GM12878 (cell line): ENCODE measurements at regions not wholly inside any gene's neighbourhood (a gene's known extent, or its start where the extent isn't known, plus 50 kb on each side); places are given as distances from the start of the nearest gene placed in this dataset.

Experiments
- ATAC-seq: fragments of 200-7000 bp; cut with Tn5 transposase; 3 replicates; pipeline ENCODE4 v1.9.1; 2020; ENCODE audit warnings: mild to moderate bottlenecking, moderate library complexity
- BruUV-seq: library from RNA; stranded (reverse); fragments of 400-500 nt; replicated peaks from 2 replicates; lab custom pipeline; 2021; lab: Mats Ljungman, UMichigan
- CTCF ChIA-PET: fragments of 300-600 bp; sonication (Branson Sonifier 250); formaldehyde crosslinking; extraction: SDS; loops from one replicate; lab custom pipeline; 2021; ENCODE audit warnings: inconsistent platforms; lab: Yijun Ruan, JAX
- POLR2A ChIA-PET: fragments of 350-600 bp; formaldehyde crosslinking; extraction: SDS; loops from one replicate; lab custom pipeline; 2021; ENCODE audit warnings: inconsistent platforms; lab: Charles Lee
- RAD21 ChIA-PET: fragments of 300-600 bp; sonication (Branson Sonifier 250); formaldehyde crosslinking; loops from one replicate; lab custom pipeline; 2023; ENCODE audit warnings: antibody characterized with exemption; ENCODE audit not compliant: unreplicated experiment; lab: Charles Lee
- SMC1A ChIA-PET: fragments of 300-600 bp; sonication (Branson Sonifier 250); formaldehyde crosslinking; loops from one replicate; lab custom pipeline; 2023; ENCODE audit not compliant: unreplicated experiment, uncharacterized antibody; lab: Charles Lee
- DNase-seq: peaks from one replicate; pipeline ENCODE4 v3.0.0-alpha.2; 2011; ENCODE audit warnings: low read depth, low spot score
- FAIRE-seq: peaks from 3 replicates; lab custom pipeline; 2011; peaks lifted over from hg19 to GRCh38; lab: Jason Lieb, UNC
- H2AFZ ChIP-seq: 2 replicates; pipeline ENCODE4 v1.6.0; 2011; ENCODE audit warnings: low read depth, low read length, control low read depth; ENCODE audit not compliant: control insufficient read depth
- H3K27ac ChIP-seq: 2 replicates; pipeline ENCODE4 v1.5.1; 2011; ENCODE audit warnings: control low read depth; ENCODE audit not compliant: control insufficient read depth, insufficient read depth
- H3K27me3 ChIP-seq, 2 experiments: replicated peaks in 1 of 2; 2 replicates each; pipeline versions ENCODE4 v1.6.0 to v1.6.1; 2011; ENCODE audit warnings: low read length in 1 of 2; ENCODE audit not compliant: control insufficient read depth in 2 of 2, insufficient read depth in 2 of 2
- H3K36me3 ChIP-seq, 2 experiments: 2 replicates each; pipeline ENCODE4 v1.5.1; 2011; ENCODE audit warnings: low read length in 1 of 2; ENCODE audit not compliant: control insufficient read depth in 2 of 2, insufficient read depth in 2 of 2
- H3K4me1 ChIP-seq: 2 replicates; pipeline ENCODE4 v1.6.1; 2011; ENCODE audit warnings: mild to moderate bottlenecking, low read length, moderate library complexity, mixed read lengths; ENCODE audit not compliant: control insufficient read depth, insufficient read depth
- H3K4me2 ChIP-seq: 2 replicates; pipeline ENCODE4 v1.6.0; 2011; ENCODE audit warnings: control low read depth; ENCODE audit not compliant: control insufficient read depth, insufficient read depth
- H3K4me3 ChIP-seq: fragments of 200-600 bp; sonication (generic); 2 replicates; pipeline ENCODE4 v1.5.1; 2016
- H3K79me2 ChIP-seq: 2 replicates; pipeline ENCODE4 v1.6.0; 2011; ENCODE audit warnings: low read length; ENCODE audit not compliant: control insufficient read depth, insufficient read depth
- H3K9ac ChIP-seq: 2 replicates; pipeline ENCODE4 v1.8.0; 2011; ENCODE audit warnings: low read length, control low read depth, mixed read lengths; ENCODE audit not compliant: control insufficient read depth, insufficient read depth
- H3K9me3 ChIP-seq: replicated peaks from 3 replicates; pipeline ENCODE4 v1.5.1; 2011; ENCODE audit warnings: mild to moderate bottlenecking, low read length; ENCODE audit not compliant: control insufficient read depth, insufficient read depth
- H4K20me1 ChIP-seq: 2 replicates; pipeline ENCODE4 v1.6.0; 2011; ENCODE audit not compliant: control insufficient read depth, insufficient read depth
- DPF2 ChIP-seq: fragments of 450-650 bp; IDR thresholded peaks from 2 replicates; pipeline ENCODE4 v1.6.1; 2017; ENCODE audit warnings: mild to moderate bottlenecking
- FOXM1 ChIP-seq: IDR thresholded peaks from 2 replicates; pipeline ENCODE4 v1.6.1; 2012; ENCODE audit warnings: low read depth, mild to moderate bottlenecking, inconsistent platforms, low read length, moderate library complexity
- IKZF2 ChIP-seq, 2 experiments: fragments of 450-650 bp; IDR thresholded peaks; 2 replicates each; pipeline ENCODE4 v1.6.1; 2017; ENCODE audit warnings: mild to moderate bottlenecking in 2 of 2, moderate library complexity in 2 of 2
- MYC ChIP-seq: IDR thresholded peaks from 2 replicates; pipeline ENCODE4 v1.6.1; 2011; ENCODE audit warnings: mild to moderate bottlenecking, low read length, moderate library complexity, inconsistent platforms; ENCODE audit not compliant: insufficient read depth, insufficient replicate concordance, insufficient read length, severe bottlenecking
- NR2C2 ChIP-seq: IDR thresholded peaks from 2 replicates; pipeline ENCODE4 v1.6.1; 2011; ENCODE audit warnings: borderline replicate concordance, low read depth; ENCODE audit not compliant: control insufficient read depth, insufficient read length
- POLR2A ChIP-seq: IDR thresholded peaks from 2 replicates; pipeline ENCODE4 v1.6.1; 2011; ENCODE audit warnings: low read depth, mild to moderate bottlenecking, low read length
- RUNX3 ChIP-seq: IDR thresholded peaks from 2 replicates; pipeline ENCODE4 v1.6.1; 2012; ENCODE audit warnings: low read length, inconsistent platforms
- STAT1 ChIP-seq: fragments of 450-650 bp; conservative IDR thresholded peaks from 2 replicates; pipeline ENCODE4 v1.6.1; 2014; ENCODE audit warnings: antibody characterized with exemption, mild to moderate bottlenecking
- STAT3 ChIP-seq: IDR thresholded peaks from 2 replicates; pipeline ENCODE4 v1.6.1; 2011; ENCODE audit warnings: low read depth, low read length, improper control_type of control experiment
- ZBED1 ChIP-seq: IDR thresholded peaks from 2 replicates; pipeline ENCODE4 v1.6.1; 2016; ENCODE audit warnings: borderline replicate concordance
- ZSCAN29 ChIP-seq: fragments of 450-650 bp; IDR thresholded peaks from 2 replicates; pipeline ENCODE4 v1.6.1; 2017; ENCODE audit warnings: mild to moderate bottlenecking, moderate library complexity
- WGBS: methylation state at CpG from one replicate; pipeline ENCODE4 v1.1.6; 2016; ENCODE audit warnings: low lambda C conversion rate; ENCODE audit not compliant: insufficient replicate concordance, insufficient coverage; ENCODE audit errors: missing lambda C conversion rate; 5-methylcytosine and 5-hydroxymethylcytosine counted together
- in situ Hi-C: fragments of 300-500 bp; cut with MboI; formaldehyde crosslinking; loops from 9 replicates; pipeline ENCODE4 v1.14.3; 2018; ENCODE audit warnings: mixed read lengths
- intact Hi-C: fragments of 100-400 bp; cut with micrococcal nuclease; formaldehyde crosslinking; loops from one replicate; pipeline ENCODE4 v1.14.2; 2022; ENCODE audit not compliant: unreplicated experiment
- TF ChIP-seq, protein P1 (sequence below): fragments of 450-650 bp; IDR thresholded peaks from 2 replicates; pipeline ENCODE4 v1.6.1; 2017; ENCODE audit warnings: mild to moderate bottlenecking, moderate library complexity
- TF ChIP-seq, protein P2 (sequence below): IDR thresholded peaks from 2 replicates; pipeline ENCODE4 v1.6.1; 2011; ENCODE audit warnings: borderline replicate concordance, low read depth, mild to moderate bottlenecking, moderate library complexity, mixed read lengths, low read length; ENCODE audit not compliant: insufficient read depth; ENCODE audit errors: extremely low read length
- TF ChIP-seq, protein P3 (sequence below): IDR thresholded peaks from 2 replicates; pipeline ENCODE4 v1.6.1; 2012; ENCODE audit warnings: improper control_type of control experiment, low read depth, low read length; ENCODE audit not compliant: insufficient replicate concordance

DNA sequence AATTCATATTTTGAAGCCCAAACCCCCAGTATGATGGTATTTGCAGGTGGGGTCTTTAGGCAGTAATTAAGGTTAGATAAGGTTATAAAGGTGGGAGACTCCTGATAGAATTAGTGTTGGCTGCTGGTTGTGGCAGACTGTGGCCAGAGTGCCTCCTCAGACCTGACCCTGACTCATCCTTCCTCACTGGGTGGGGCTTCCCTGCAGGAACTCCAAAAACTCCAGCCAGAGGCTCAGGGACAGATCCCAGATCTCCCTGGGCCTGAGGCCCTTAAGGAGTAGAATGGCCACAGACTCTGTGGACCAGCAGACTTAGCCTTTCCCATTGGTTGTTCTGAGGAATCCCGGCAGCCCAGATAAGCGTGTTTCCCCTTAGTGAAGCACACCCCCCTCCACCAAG lies 463.0 kb upstream of the CPEB2 start:
- Histone ChIP-seq H2AFZ (no peak overlapping the region), H3K27ac (no peak overlapping the region), H3K4me1 (no peaks in the 10 kb centered on the region), H3K36me3 (no peaks in the 10 kb centered on the region), H4K20me1 (no peaks in the 10 kb centered on the region), H3K4me2 (no peak overlapping the region), H3K9me3 (no peaks in the 10 kb centered on the region), H3K27me3 (no peaks in the 10 kb centered on the region), H3K9ac (no peak overlapping the region), H3K4me3 (no peak overlapping the region), H3K79me2 (no peaks in the 10 kb centered on the region)
- ChIA-PET RAD21 (no interaction called here), POLR2A (no interaction called here), CTCF (no interaction called here), SMC1A (no interaction called here)
- intact Hi-C loops = no loop called here
- DNase-seq (no peak), ATAC-seq (no peak), FAIRE-seq (no peak)
- no TSS peak for BruUV-seq
- in situ Hi-C loops = no loop called here
- 64% methylated on average over 2 of the region's 2 CpGs for WGBS
- TF ChIP-seq STAT1 (no peak), IKZF2 (IDR thresholded peaks at IDR 0.05) (no peak), POLR2A (no peak), ZBED1 (no peak), MYC (no peak), STAT3 (no peak), DPF2 (no peak), ZSCAN29 (no peak), RUNX3 (no peak), FOXM1 (no peak), NR2C2 (no peak)
- TF ChIP-seq, protein P1, sequence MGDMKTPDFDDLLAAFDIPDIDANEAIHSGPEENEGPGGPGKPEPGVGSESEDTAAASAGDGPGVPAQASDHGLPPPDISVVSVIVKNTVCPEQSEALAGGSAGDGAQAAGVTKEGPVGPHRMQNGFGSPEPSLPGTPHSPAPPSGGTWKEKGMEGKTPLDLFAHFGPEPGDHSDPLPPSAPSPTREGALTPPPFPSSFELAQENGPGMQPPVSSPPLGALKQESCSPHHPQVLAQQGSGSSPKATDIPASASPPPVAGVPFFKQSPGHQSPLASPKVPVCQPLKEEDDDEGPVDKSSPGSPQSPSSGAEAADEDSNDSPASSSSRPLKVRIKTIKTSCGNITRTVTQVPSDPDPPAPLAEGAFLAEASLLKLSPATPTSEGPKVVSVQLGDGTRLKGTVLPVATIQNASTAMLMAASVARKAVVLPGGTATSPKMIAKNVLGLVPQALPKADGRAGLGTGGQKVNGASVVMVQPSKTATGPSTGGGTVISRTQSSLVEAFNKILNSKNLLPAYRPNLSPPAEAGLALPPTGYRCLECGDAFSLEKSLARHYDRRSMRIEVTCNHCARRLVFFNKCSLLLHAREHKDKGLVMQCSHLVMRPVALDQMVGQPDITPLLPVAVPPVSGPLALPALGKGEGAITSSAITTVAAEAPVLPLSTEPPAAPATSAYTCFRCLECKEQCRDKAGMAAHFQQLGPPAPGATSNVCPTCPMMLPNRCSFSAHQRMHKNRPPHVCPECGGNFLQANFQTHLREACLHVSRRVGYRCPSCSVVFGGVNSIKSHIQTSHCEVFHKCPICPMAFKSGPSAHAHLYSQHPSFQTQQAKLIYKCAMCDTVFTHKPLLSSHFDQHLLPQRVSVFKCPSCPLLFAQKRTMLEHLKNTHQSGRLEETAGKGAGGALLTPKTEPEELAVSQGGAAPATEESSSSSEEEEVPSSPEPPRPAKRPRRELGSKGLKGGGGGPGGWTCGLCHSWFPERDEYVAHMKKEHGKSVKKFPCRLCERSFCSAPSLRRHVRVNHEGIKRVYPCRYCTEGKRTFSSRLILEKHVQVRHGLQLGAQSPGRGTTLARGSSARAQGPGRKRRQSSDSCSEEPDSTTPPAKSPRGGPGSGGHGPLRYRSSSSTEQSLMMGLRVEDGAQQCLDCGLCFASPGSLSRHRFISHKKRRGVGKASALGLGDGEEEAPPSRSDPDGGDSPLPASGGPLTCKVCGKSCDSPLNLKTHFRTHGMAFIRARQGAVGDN = no peak
- TF ChIP-seq, protein P2, sequence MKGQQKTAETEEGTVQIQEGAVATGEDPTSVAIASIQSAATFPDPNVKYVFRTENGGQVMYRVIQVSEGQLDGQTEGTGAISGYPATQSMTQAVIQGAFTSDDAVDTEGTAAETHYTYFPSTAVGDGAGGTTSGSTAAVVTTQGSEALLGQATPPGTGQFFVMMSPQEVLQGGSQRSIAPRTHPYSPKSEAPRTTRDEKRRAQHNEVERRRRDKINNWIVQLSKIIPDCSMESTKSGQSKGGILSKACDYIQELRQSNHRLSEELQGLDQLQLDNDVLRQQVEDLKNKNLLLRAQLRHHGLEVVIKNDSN = no peak
- TF ChIP-seq, protein P3, sequence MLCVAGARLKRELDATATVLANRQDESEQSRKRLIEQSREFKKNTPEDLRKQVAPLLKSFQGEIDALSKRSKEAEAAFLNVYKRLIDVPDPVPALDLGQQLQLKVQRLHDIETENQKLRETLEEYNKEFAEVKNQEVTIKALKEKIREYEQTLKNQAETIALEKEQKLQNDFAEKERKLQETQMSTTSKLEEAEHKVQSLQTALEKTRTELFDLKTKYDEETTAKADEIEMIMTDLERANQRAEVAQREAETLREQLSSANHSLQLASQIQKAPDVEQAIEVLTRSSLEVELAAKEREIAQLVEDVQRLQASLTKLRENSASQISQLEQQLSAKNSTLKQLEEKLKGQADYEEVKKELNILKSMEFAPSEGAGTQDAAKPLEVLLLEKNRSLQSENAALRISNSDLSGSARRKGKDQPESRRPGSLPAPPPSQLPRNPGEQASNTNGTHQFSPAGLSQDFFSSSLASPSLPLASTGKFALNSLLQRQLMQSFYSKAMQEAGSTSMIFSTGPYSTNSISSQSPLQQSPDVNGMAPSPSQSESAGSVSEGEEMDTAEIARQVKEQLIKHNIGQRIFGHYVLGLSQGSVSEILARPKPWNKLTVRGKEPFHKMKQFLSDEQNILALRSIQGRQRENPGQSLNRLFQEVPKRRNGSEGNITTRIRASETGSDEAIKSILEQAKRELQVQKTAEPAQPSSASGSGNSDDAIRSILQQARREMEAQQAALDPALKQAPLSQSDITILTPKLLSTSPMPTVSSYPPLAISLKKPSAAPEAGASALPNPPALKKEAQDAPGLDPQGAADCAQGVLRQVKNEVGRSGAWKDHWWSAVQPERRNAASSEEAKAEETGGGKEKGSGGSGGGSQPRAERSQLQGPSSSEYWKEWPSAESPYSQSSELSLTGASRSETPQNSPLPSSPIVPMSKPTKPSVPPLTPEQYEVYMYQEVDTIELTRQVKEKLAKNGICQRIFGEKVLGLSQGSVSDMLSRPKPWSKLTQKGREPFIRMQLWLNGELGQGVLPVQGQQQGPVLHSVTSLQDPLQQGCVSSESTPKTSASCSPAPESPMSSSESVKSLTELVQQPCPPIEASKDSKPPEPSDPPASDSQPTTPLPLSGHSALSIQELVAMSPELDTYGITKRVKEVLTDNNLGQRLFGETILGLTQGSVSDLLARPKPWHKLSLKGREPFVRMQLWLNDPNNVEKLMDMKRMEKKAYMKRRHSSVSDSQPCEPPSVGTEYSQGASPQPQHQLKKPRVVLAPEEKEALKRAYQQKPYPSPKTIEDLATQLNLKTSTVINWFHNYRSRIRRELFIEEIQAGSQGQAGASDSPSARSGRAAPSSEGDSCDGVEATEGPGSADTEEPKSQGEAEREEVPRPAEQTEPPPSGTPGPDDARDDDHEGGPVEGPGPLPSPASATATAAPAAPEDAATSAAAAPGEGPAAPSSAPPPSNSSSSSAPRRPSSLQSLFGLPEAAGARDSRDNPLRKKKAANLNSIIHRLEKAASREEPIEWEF = no peak
